ENCODE measurements at regions not wholly inside any gene's neighbourhood (a gene's known extent, or its start where the extent isn't known, plus 50 kb on each side); places are given as distances from the start of the nearest gene placed in this dataset.

DNA sequence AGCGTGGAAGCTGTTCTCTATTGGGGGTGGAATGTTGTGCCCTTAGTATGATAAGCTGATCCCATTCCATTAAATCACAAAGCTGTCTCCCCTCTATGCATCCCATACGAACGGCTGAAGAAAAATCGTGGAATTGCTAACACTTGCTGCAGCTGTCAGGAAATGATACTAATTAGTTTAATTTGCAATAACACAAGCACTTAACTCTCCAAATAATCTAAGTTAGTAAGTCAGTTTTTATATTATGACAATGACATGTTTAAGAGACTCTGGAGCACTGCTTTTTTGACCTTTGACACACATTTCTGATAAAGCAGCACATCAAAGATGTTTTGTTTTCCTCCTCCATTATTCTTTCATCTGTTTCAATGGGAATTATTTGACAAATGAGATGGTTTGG is 123.7 kb upstream of the SATB2 start:
- TF ChIP-seq, protein P1, sequence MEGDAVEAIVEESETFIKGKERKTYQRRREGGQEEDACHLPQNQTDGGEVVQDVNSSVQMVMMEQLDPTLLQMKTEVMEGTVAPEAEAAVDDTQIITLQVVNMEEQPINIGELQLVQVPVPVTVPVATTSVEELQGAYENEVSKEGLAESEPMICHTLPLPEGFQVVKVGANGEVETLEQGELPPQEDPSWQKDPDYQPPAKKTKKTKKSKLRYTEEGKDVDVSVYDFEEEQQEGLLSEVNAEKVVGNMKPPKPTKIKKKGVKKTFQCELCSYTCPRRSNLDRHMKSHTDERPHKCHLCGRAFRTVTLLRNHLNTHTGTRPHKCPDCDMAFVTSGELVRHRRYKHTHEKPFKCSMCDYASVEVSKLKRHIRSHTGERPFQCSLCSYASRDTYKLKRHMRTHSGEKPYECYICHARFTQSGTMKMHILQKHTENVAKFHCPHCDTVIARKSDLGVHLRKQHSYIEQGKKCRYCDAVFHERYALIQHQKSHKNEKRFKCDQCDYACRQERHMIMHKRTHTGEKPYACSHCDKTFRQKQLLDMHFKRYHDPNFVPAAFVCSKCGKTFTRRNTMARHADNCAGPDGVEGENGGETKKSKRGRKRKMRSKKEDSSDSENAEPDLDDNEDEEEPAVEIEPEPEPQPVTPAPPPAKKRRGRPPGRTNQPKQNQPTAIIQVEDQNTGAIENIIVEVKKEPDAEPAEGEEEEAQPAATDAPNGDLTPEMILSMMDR (IDR thresholded peaks at IDR 0.05; ENCODE audit: low read depth, low read length): no peak
- DNase-seq (ENCODE audit: extremely low read depth, low read depth): no peak

DNA sequence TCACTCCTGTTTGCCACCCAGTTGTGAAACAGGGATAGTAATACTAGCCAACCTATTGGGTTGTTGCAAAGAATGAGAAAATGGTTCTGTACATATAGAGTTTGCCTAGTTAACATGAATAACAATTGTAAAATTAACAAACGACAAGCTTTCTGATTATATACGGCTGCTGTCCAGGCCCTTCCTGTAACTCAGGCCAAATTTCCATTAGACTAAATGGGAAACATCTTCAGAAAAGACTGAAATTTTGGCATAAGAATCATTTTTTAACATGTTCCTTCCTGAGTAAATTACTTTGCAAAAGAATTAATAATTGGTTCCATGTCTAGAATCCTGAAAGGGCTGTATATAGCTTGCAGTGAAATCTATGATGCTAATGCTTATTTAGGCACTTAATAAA is 117.7 kb upstream of the SATB2 start:
- DNase-seq (ENCODE audit: extremely low read depth, low read depth): no peak
- TF ChIP-seq, protein P1 (IDR thresholded peaks at IDR 0.05; ENCODE audit: low read depth, low read length): no peak

DNA sequence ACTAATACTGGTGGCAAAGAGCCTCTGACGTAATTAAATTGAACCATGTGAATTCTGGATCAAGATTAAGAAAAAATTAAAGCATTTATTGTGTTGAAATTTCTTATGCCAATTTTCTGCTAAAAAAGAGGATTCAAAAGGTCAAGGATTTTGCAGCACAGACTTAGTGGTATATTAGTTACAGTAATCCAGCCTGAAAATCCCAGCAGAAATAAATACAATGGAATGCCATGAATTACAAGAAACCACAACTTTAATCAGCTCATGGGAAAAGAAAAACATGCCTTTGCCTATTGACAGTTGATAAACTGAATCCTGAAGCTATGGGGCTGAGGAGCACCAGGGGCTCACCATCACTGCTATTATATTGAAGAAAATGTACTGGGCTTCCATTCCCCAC is 114.8 kb upstream of the SATB2 start:
- TF ChIP-seq, protein P1 (IDR thresholded peaks at IDR 0.05; ENCODE audit: low read depth, low read length): no peak
- DNase-seq (ENCODE audit: extremely low read depth, low read depth): no peak

DNA sequence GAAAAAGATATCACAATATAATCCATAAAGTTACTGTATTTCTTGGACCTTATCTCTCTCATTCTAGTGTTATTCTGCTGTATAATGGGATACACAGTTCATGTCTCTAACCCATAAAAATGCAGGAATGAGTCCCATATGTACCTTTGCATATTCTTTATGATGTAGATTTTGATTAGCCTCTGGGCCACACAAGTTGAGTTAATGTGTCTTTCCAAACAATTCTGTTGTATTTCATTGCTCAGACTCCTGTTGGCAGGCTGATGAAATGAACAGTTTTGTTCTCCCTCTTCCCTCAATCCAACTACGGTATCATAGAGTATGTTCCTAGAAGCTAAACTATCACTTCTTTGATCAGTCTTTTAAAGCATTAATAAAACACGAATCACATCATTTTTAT is 113.2 kb upstream of the SATB2 start:
- DNase-seq (ENCODE audit: extremely low read depth, low read depth): no peak
- TF ChIP-seq, protein P1 (IDR thresholded peaks at IDR 0.05; ENCODE audit: low read depth, low read length): no peak

DNA sequence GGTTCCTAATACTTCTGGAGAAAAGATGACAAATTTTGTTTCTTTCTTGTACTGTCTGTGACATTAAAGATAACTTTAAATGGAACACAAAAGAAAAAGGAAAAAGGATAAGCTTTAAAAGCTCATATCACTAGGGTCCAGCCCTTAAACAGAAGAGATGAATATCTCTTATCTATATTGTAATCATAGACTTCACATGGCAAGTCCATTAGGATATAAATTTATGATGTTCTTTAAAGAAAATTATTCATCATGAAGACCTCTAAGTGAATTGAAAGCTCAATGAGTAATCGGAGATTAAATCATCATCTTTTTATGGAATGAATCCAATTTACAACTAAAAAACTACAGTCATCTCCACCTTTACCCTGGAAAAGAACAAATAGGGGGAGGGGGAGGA is 111.6 kb upstream of the SATB2 start:
- TF ChIP-seq, protein P1 (IDR thresholded peaks at IDR 0.05; ENCODE audit: low read depth, low read length): no peak
- DNase-seq (ENCODE audit: extremely low read depth, low read depth): no peak

DNA sequence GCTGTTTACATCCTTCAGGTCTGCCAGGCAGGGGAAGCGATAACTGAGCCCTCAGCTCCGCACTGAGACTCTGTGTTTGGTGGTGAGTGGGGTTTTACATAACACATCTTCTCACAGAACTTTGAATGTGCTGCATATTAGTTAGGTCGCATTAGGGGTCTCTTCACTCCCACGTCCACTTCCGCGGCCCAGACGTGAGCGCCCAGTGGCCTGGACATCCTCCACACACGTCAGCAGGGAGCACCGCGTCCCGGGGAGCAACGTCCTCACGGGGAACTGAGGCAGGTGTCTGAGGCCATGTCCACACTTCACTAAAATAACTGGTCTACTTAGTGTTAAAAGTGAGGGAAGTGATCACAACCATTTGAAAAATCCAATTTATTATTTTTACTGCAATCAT is 100.4 kb upstream of the SATB2 start:
- DNase-seq (ENCODE audit: extremely low read depth, low read depth): no peak
- TF ChIP-seq, protein P1 (IDR thresholded peaks at IDR 0.05; ENCODE audit: low read depth, low read length): no peak

DNA sequence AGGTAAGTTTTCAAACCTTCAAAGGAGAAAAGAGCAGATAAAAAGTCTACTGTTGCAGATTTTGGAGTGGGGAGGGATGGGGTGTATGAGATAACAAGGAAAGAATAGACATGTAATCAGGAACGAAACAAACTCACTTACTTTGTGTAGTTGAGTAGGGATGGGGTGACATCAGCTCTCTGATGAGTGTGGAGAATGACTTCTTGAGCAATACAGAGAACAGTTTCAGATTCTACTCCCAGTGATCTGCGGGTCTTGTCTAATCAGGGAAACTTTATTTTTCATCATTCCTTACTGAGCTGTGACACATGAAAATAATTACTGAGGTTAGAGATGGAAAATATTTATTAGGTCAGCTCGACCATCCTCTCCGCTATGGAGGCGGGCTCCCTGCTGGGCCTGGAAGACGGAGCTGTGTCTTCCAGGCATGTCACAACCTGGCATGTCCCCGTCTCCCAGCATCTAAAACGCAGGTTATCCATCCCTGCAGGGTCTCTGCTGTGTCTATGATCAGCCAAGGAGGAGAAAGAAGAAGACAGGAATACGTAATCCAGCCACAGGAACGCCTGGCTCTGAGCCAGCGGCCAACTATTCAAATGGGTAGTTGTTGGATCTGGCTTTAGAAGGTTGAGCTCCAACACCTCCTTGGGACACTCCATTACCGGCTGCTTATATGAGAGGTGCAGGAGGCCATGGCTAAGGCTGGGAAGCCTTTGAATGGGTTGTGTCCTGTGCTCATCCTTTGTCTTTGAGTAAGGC is 99.0 kb upstream of the SATB2 start:
- TF ChIP-seq, protein P1 (IDR thresholded peaks at IDR 0.05; ENCODE audit: low read depth, low read length): no peak
- DNase-seq (ENCODE audit: extremely low read depth, low read depth): no peak
